NCI-H2196 treated with DMSO at 0.1 percent for 48 hours (cell line): ENCODE measurements at regions not wholly inside any gene's neighbourhood (a gene's known extent, or its start where the extent isn't known, plus 50 kb on each side); places are given as distances from the start of the nearest gene placed in this dataset.
"Not testable (repeated sequence)": the region's sequence is repeated elsewhere in the genome, so short reads cannot be mapped to it uniquely, and the experiment has no call there.

ENCODE experiments used
- DNase-seq: peaks from one replicate; lab custom pipeline; 2025; ENCODE audit not compliant: unreplicated experiment; lab: John Stamatoyannopoulos, UW

GRCh38 chr15:62895905-62896316, 146.6 kb upstream of the TPM1 start:
- DNase-seq, result no peak

- DNase-seq, result no peak
These were observed 146.1 kb upstream of the TPM1 start for GRCh38 chr15:62896380-62896866.

- no peak for DNase-seq
These were observed 145.5 kb upstream of the TPM1 start for GRCh38 chr15:62896969-62897486.

- no peak for DNase-seq
These were observed 144.9 kb upstream of the TPM1 start for GRCh38 chr15:62897634-62898033.

GRCh38 chr15:62899090-62899493, 143.5 kb upstream of the TPM1 start:
- DNase-seq, result peak; percentile 6

GRCh38 chr15:62900071-62900802, 142.3 kb upstream of the TPM1 start:
- DNase-seq, result no peak

GRCh38 chr15:62901087-62901486, 141.5 kb upstream of the TPM1 start:
- DNase-seq, result no peak

- no peak for DNase-seq
These were observed 140.5 kb upstream of the TPM1 start for GRCh38 chr15:62901909-62902546.

GRCh38 chr15:62902821-62903220, 139.7 kb upstream of the TPM1 start:
- DNase-seq, result no peak

- DNase-seq, result no peak
These were observed 139.1 kb upstream of the TPM1 start for GRCh38 chr15:62903437-62903836.

- no peak for DNase-seq
These were observed 138.3 kb upstream of the TPM1 start for GRCh38 chr15:62904041-62904910.

- no peak for DNase-seq
These were observed 135.9 kb upstream of the TPM1 start for GRCh38 chr15:62906627-62907026.

GRCh38 chr15:62907275-62907674, 135.3 kb upstream of the TPM1 start:
- no peak for DNase-seq

GRCh38 chr15:62908341-62908740, 134.2 kb upstream of the TPM1 start:
- DNase-seq, result not testable (repeated sequence)

- DNase-seq, result no peak
These were observed 133.3 kb upstream of the TPM1 start for GRCh38 chr15:62909257-62909656.

- DNase-seq, result no peak
These were observed 130.3 kb upstream of the TPM1 start for GRCh38 chr15:62912282-62912681.

GRCh38 chr15:62912808-62913207, 129.7 kb upstream of the TPM1 start:
- DNase-seq, result no peak

- no peak for DNase-seq
These were observed 129.3 kb upstream of the TPM1 start for GRCh38 chr15:62913246-62913645.

GRCh38 chr15:62914461-62915079, 128.0 kb upstream of the TPM1 start:
- no peak for DNase-seq

GRCh38 chr15:62920682-62921502, 121.7 kb upstream of the TPM1 start:
- no peak for DNase-seq
